ENCODE measurements at regions not wholly inside any gene's neighbourhood (a gene's known extent, or its start where the extent isn't known, plus 50 kb on each side); places are given as distances from the start of the nearest gene placed in this dataset.

GRCh38 chr15:35596285-35596684 lies 50.3 kb upstream of the DPH6 start:
- no peak for DNase-seq
- intact Hi-C loops (cut with DNase I) = no loop called here
- ATAC-seq (ENCODE audit: poor library complexity) = no peak

GRCh38 chr15:35602836-35603235 lies 56.9 kb upstream of the DPH6 start:
- ATAC-seq (ENCODE audit: poor library complexity) = no peak
- intact Hi-C loops (cut with DNase I) = no loop called here
- DNase-seq = no peak

- DNase-seq (no peak), ATAC-seq (ENCODE audit: poor library complexity) (no peak)
- intact Hi-C loops (cut with DNase I) = no loop called here
Measured at GRCh38 chr15:35603301-35603700, 57.3 kb upstream of the DPH6 start.

GRCh38 chr15:35603856-35604255 lies 57.9 kb upstream of the DPH6 start:
- DNase-seq = no peak
- intact Hi-C loops (cut with DNase I) = no loop called here
- no peak for ATAC-seq (ENCODE audit: poor library complexity)

GRCh38 chr15:35605764-35606449 lies 59.9 kb upstream of the DPH6 start:
- DNase-seq = no peak
- no peak for ATAC-seq (ENCODE audit: poor library complexity)
- intact Hi-C loops (cut with DNase I) = no loop called here

- intact Hi-C loops (cut with DNase I) = no loop called here
- DNase-seq = no peak
- ATAC-seq (ENCODE audit: poor library complexity) = no peak
Measured at GRCh38 chr15:35606450-35606779, 60.5 kb upstream of the DPH6 start.

- intact Hi-C loops (cut with DNase I) = no loop called here
- DNase-seq (no peak), ATAC-seq (ENCODE audit: poor library complexity) (no peak)
Measured at GRCh38 chr15:35616498-35617271, 70.7 kb upstream of the DPH6 start.

- ATAC-seq (ENCODE audit: poor library complexity) (no peak), DNase-seq (no peak)
Measured at GRCh38 chr15:35618260-35619188, 72.6 kb upstream of the DPH6 start.

GRCh38 chr15:35622641-35623340 lies 76.8 kb upstream of the DPH6 start:
- intact Hi-C loops (cut with DNase I) = no loop called here
- ATAC-seq (ENCODE audit: poor library complexity) (no peak), DNase-seq (no peak)

More at GRCh38 chr15:35618260-35619188, 72.6 kb upstream of the DPH6 start:
- intact Hi-C loops (cut with DNase I) = no loop called here

GRCh38 chr15:35624881-35625280 lies 78.9 kb upstream of the DPH6 start:
- ATAC-seq (ENCODE audit: poor library complexity) = peak; percentile 68
- intact Hi-C loops (cut with DNase I) = no loop called here
- DNase-seq = peak; percentile 30

GRCh38 chr15:35626571-35627318 lies 80.8 kb upstream of the DPH6 start:
- no peak for ATAC-seq (ENCODE audit: poor library complexity)
- DNase-seq = no peak
- intact Hi-C loops (cut with DNase I) = no loop called here

- ATAC-seq (ENCODE audit: poor library complexity) = no peak
Measured at GRCh38 chr15:35627696-35628095, 81.7 kb upstream of the DPH6 start.

GRCh38 chr15:35629766-35630165 lies 83.8 kb upstream of the DPH6 start:
- DNase-seq (no peak), ATAC-seq (ENCODE audit: poor library complexity) (no peak)
- intact Hi-C loops (cut with DNase I) = no loop called here

More at GRCh38 chr15:35627696-35628095, 81.7 kb upstream of the DPH6 start:
- intact Hi-C loops (cut with DNase I) = no loop called here
- no peak for DNase-seq

GRCh38 chr15:35630532-35630931 lies 84.6 kb upstream of the DPH6 start:
- peak; percentile 93 for ATAC-seq (ENCODE audit: poor library complexity)
- intact Hi-C loops (cut with DNase I) = no loop called here
- no peak for DNase-seq

GRCh38 chr15:35630985-35631384 lies 85.0 kb upstream of the DPH6 start:
- DNase-seq (no peak), ATAC-seq (ENCODE audit: poor library complexity) (peak; percentile 8)
- intact Hi-C loops (cut with DNase I) = no loop called here

- DNase-seq = no peak
- ATAC-seq (ENCODE audit: poor library complexity) = no peak
- intact Hi-C loops (cut with DNase I) = no loop called here
Measured at GRCh38 chr15:35633677-35634076, 87.7 kb upstream of the DPH6 start.

GRCh38 chr15:35646790-35647189 lies 100.8 kb upstream of the DPH6 start:
- ATAC-seq (ENCODE audit: poor library complexity) (no peak), DNase-seq (no peak)
- intact Hi-C loops (cut with DNase I) = no loop called here

GRCh38 chr15:35647303-35647702 lies 101.3 kb upstream of the DPH6 start:
- intact Hi-C loops (cut with DNase I) = no loop called here
- DNase-seq (no peak), ATAC-seq (ENCODE audit: poor library complexity) (no peak)

Data from Right ventricle myocardium superior (tissue), 1 donor.